Neural progenitor cell (in vitro differentiated cells): ENCODE measurements at regions not wholly inside any gene's neighbourhood (a gene's known extent, or its start where the extent isn't known, plus 50 kb on each side); places are given as distances from the start of the nearest gene placed in this dataset.

Experiments
- CTCF ChIP-seq: fragments of 200-600 bp; sonication (generic); IDR thresholded peaks from 2 replicates; pipeline ENCODE4 v1.5.1; 2017; ENCODE audit warnings: antibody characterized with exemption, mild to moderate bottlenecking
- EZH2 ChIP-seq: fragments of 200-600 bp; sonication (generic); IDR thresholded peaks from 2 replicates; pipeline ENCODE4 v1.6.1; 2017; ENCODE audit warnings: antibody characterized with exemption, mild to moderate bottlenecking, moderate library complexity

DNA sequence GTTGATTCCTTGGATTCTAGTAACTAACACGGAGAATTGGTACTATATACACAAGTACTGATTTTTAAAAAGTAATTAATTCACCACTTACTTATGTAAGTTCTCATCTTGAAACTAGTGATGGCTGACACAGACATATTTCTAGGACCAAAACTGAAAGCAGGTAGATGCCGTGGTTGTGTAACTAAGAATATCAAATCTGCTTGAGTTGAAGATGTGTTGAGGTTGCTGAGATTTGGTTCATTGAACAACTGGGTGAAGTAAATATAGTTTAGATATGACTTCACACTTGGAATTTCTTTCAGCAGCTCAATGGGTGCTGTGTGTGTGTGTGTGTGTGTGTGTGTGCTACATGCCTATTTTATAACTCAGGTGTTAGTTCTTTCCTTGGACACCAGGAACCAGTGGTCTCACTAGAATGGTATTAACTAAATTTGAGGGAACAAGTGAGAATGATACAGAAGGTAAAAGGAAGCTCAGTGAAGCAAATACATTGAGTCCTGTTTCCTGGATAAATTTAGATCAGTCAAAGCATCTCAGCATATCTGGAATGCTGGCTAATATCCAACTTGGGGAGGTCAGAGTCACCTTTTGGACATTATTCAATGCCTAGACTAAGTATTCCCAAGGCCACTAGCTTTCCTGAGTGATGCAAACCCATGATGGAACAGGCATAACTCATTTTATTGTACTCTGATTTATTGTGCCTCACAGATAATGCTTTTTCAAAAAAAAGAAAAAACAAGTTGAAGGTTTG lies 110.7 kb upstream of the ZEB2 start:
- TF ChIP-seq CTCF, result no peak
- no peak for TF ChIP-seq EZH2
